Stomach (tissue), 4 donors: ENCODE measurements at regions not wholly inside any gene's neighbourhood (a gene's known extent, or its start where the extent isn't known, plus 50 kb on each side); places are given as distances from the start of the nearest gene placed in this dataset.

ENCODE experiments used
- CTCF ChIP-seq, 7 experiments: fragments of 450-650 bp in 4 of 7; fragments of 200-600 bp in 3 of 7; sonication (generic) in 3 of 7; IDR thresholded peaks; one replicate each; pipeline ENCODE4 v1.5.1; 2016 to 2019; ENCODE audit warnings: antibody characterized with exemption in 7 of 7, control low read depth in 2 of 7, mild to moderate bottlenecking in 1 of 7
- EP300 ChIP-seq: sonication (generic); formaldehyde crosslinking; IDR thresholded peaks from one replicate; pipeline ENCODE4 v1.6.1; 2017; ENCODE audit warnings: antibody characterized with exemption
- POLR2A ChIP-seq, 4 donors: fragments of 450-650 bp; IDR thresholded peaks; one replicate each; pipeline ENCODE4 v1.6.1; 2016; ENCODE audit warnings: antibody characterized with exemption in 4 of 4, control low read depth in 2 of 4, mild to moderate bottlenecking in 1 of 4, moderate library complexity in 1 of 4
- POLR2AphosphoS5 ChIP-seq, 3 donors: sonication (generic); formaldehyde crosslinking; IDR thresholded peaks; one replicate each; pipeline ENCODE4 v1.6.1; 2016; ENCODE audit warnings: antibody characterized with exemption in 3 of 3

- no peak for TF ChIP-seq CTCF (IDR thresholded peaks at IDR 0.05)
- no peak for TF ChIP-seq POLR2AphosphoS5 (IDR thresholded peaks at IDR 0.05)
- no peak for TF ChIP-seq POLR2A (IDR thresholded peaks at IDR 0.05)
- no peak for TF ChIP-seq EP300
Measured at GRCh38 chr5:168014433-168015123, 276.9 kb upstream of the WWC1 start.
